AG04450 (cell line): ENCODE measurements at regions not wholly inside any gene's neighbourhood (a gene's known extent, or its start where the extent isn't known, plus 50 kb on each side); places are given as distances from the start of the nearest gene placed in this dataset.

ENCODE experiments used
- CTCF ChIA-PET: fragments of 300-600, 350-600 bp; formaldehyde crosslinking; extraction: SDS; loops from one replicate; lab custom pipeline; 2022; ENCODE audit warnings: antibody characterized with exemption, inconsistent platforms; lab: Charles Lee
- POLR2A ChIA-PET: fragments of 350-600 bp; formaldehyde crosslinking; extraction: SDS; loops from one replicate; lab custom pipeline; 2021; ENCODE audit warnings: antibody characterized with exemption, inconsistent platforms; lab: Yijun Ruan, JAX
- DNase-seq: peaks from one replicate; pipeline ENCODE4 v3.0.0-alpha.2; 2011; ENCODE audit warnings: low read depth, low spot score
- H3K27ac ChIP-seq: one replicate; pipeline ENCODE4 v1.5.1; 2012; ENCODE audit warnings: low read depth, low read length, control low read depth
- H3K27me3 ChIP-seq: one replicate; pipeline ENCODE4 v1.6.0; 2012; ENCODE audit warnings: low read length; ENCODE audit not compliant: control insufficient read depth, insufficient read depth
- H3K4me3 ChIP-seq: 2 replicates; pipeline ENCODE4 v1.5.1; 2011; ENCODE audit warnings: mild to moderate bottlenecking, low read depth, low read length, control low read depth
- H3K9me3 ChIP-seq: 2 replicates; pipeline ENCODE4 v1.5.1; 2012; ENCODE audit warnings: low read length; ENCODE audit not compliant: control insufficient read depth, insufficient read depth
- TF ChIP-seq, protein P1 (sequence below): IDR thresholded peaks from 2 replicates; pipeline ENCODE4 v1.5.1; 2011; ENCODE audit warnings: low read depth, low read length, control low read depth, inconsistent platforms

DNA sequence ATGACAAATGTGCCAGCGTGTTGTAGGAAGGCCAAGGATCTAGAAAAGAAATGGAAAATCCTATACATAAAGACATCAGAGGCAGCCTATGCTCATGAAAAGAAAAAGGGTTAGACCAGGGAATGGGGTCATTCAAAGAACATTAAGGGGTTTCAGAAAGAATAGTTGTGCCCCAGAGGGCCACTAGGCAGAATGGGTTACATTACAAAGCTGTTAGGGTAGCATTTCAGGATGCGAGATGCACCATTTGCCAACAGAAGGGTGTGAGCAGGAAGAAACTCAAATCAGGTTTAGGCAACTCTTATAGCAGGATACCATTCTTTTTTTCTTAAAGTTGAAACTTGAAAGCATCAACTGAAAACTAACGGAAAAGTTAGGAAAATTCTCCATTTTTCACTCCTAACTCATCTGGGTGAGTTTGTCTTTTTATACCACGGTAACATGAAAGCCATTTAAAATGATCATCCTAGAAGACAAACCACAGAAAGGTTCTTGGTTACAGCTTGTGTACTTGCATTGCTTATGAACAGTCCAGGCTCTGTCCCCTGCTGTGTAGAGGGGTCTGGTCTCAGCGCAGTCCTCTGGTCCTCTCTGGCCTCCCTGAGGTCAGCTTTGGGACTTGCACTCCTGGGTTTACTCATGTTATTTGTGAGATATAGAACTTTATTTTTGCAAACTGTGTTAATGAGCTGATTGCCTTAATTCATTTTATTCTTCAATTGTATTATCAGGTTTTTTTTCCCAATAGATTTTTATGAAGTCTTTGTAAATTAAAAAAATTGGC lies 209.1 kb downstream of the DACT1 start:
- Histone ChIP-seq H3K27ac (no peak overlapping the region), H3K9me3 (no peaks in the 10 kb centered on the region)

DNA sequence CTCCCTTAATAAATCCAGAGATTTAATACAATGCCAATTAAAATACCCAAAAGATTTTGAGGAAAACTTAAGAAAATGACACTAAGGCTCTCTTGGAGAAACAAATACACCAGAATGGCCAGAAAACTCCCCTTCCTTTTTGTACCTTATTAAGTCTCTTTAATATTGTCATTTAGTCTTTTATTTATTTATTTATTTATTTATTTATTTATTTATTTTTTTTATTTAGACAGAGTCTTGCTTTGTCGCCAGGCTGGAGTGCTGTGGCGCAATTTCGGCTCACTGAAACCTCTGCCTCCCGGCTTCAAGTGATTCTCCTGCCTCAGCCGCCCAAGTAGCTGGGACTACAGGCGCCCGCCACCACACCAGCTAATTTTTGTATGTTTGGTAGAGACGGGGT lies 210.6 kb downstream of the DACT1 start:
- no peaks in the 10 kb centered on the region for H3K9me3 ChIP-seq
- CTCF ChIA-PET, result no interaction called here
- TF ChIP-seq, protein P1, sequence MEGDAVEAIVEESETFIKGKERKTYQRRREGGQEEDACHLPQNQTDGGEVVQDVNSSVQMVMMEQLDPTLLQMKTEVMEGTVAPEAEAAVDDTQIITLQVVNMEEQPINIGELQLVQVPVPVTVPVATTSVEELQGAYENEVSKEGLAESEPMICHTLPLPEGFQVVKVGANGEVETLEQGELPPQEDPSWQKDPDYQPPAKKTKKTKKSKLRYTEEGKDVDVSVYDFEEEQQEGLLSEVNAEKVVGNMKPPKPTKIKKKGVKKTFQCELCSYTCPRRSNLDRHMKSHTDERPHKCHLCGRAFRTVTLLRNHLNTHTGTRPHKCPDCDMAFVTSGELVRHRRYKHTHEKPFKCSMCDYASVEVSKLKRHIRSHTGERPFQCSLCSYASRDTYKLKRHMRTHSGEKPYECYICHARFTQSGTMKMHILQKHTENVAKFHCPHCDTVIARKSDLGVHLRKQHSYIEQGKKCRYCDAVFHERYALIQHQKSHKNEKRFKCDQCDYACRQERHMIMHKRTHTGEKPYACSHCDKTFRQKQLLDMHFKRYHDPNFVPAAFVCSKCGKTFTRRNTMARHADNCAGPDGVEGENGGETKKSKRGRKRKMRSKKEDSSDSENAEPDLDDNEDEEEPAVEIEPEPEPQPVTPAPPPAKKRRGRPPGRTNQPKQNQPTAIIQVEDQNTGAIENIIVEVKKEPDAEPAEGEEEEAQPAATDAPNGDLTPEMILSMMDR, result no peak
- no peak overlapping the region for H3K4me3 ChIP-seq
- H3K27me3 ChIP-seq, result no peaks in the 10 kb centered on the region
- DNase-seq, result no peak
- POLR2A ChIA-PET, result no interaction called here
- H3K27ac ChIP-seq, result no peak overlapping the region

More for the DNA sequence above, 209.1 kb downstream of the DACT1 start:
- ChIA-PET POLR2A (no interaction called here), CTCF (no interaction called here)
- TF ChIP-seq, protein P1, result no peak
- DNase-seq, result no peak
- Histone ChIP-seq H3K27me3 (no peaks in the 10 kb centered on the region), H3K4me3 (no peak overlapping the region)

DNA sequence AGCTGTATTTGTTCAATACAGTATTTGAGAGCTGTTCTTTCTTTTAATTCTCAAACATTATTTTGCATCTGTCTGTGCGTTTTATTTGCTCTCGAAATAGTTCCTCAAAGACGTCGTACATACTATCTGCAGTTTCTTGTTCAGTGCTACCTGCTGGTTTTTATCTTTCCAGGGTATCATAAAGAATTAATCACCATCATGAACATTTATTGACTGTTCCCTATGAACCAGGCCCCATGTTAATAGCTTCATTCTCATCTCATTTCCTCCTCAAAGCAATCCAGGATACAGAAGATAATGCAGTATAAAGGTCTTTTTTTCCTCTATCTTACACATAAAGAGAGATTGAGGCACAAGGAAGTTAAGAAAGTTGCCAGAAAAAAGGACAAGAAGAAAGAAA lies 211.8 kb downstream of the DACT1 start:
- POLR2A ChIA-PET, result no interaction called here
- CTCF ChIA-PET, result interaction anchor here (0.7 to 1.1 kb wide), 2 partner anchors 12 to 26 kb away, joined by 3 to 5 read pairs; no protein-coding TSS in a partner anchor
- TF ChIP-seq, protein P1, result no peak
- H3K4me3 ChIP-seq, result no peak overlapping the region
- H3K9me3 ChIP-seq, result no peaks in the 10 kb centered on the region
- H3K27me3 ChIP-seq, result no peaks in the 10 kb centered on the region
- DNase-seq, result no peak
- no peak overlapping the region for H3K27ac ChIP-seq

DNA sequence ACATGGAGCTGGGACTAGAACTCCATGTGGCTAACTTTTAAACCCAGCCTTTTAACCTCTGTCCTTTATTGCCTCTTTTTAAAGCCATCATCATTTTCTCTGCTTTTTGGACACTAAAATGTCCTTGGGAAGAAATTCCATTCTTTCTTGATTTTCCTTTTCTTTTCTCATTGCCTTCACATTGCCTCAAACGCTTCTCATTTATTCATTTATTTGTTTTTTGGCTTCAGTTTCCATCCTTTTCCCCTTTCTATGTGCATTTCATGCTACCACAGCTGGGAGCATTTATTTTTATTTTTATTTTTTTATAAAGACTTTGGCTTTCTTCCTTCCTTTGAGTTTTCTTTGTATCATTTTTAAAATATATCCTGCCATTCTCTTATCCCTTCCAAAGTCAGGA lies 212.2 kb downstream of the DACT1 start:
- Histone ChIP-seq H3K4me3 (no peak overlapping the region), H3K27me3 (no peaks in the 10 kb centered on the region), H3K9me3 (no peaks in the 10 kb centered on the region), H3K27ac (no peak overlapping the region)
- POLR2A ChIA-PET, result no interaction called here
- DNase-seq, result no peak
- TF ChIP-seq, protein P1, result no peak
- CTCF ChIA-PET, result interaction anchor here (1.1 kb wide), 1 partner anchor 13 kb away, joined by 3 read pairs; no protein-coding TSS in a partner anchor

DNA sequence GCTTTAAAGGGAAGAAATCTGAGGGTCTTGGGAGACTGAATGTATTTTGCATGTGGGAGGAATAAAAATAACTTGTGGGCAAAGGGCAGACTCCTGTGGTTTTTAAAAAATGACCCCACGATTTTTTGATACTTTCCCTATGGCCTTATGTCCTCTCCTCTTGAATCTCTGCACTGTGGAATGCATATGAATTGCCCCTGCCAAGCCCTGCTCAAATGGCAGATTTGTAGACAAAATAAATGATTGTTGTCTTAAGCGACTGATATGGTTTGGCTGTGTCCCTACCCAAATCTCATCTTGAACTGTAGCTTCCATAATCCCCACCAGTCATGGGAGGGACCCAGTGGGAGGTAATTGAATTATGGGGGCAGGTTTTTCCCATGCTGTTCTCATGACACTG lies 223.8 kb downstream of the DACT1 start:
- ChIA-PET POLR2A (no interaction called here), CTCF (no interaction called here)
- Histone ChIP-seq H3K4me3 (no peak overlapping the region), H3K27ac (no peak overlapping the region), H3K27me3 (no peaks in the 10 kb centered on the region), H3K9me3 (no peaks in the 10 kb centered on the region)
- no peak for DNase-seq
- TF ChIP-seq, protein P1, result no peak
